ENCODE measurements at regions not wholly inside any gene's neighbourhood (a gene's known extent, or its start where the extent isn't known, plus 50 kb on each side); places are given as distances from the start of the nearest gene placed in this dataset.

- DNase-seq (ENCODE audit: low read depth in 4 of 4, low spot score in 3 of 4), result peak in 2 of 4 donors; percentile 20 to 43
These were observed 404.9 kb upstream of the ZNF608 start for GRCh38 chr5:125151150-125151900.

GRCh38 chr5:125152044-125152443, 405.6 kb upstream of the ZNF608 start:
- DNase-seq (ENCODE audit: low read depth in 4 of 4, low spot score in 3 of 4), result no peak

DNA sequence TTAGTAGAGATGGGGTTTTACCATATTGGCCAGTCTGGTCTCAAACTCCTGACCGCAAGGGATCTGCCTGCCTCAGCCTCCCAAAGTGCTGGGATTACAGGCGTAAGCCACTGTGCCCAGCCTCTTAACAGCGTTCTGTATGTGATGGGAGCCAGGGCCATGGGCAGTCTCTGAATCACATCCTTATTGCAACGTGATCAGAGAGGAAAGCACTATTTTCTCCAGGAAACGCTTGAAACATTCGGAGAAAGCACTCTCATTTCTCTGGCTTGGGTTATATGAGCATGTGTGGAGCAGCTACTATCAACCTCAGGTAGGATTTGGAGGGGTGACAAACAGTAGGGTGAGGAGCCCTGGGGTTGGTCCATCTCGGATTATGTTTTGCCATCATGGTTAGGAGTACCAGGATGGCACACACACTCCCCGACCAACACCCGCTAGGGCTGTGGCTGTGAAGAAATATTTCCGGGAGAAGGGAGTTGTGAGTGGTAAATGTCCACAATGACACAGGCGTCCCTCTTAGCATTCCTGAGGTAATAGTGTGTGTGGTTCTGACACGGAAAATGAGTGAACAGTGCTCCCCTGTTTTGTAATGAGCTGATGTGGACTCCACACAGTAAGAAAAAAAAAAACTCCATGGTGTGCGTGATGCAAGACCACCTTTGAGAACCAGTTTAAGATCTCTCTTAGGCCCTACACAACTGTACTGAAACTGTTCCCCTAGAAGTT, 406.2 kb upstream of the ZNF608 start:
- no peak for DNase-seq (ENCODE audit: low read depth in 4 of 4, low spot score in 3 of 4)

GRCh38 chr5:125153231-125153630, 406.8 kb upstream of the ZNF608 start:
- DNase-seq (ENCODE audit: low read depth in 4 of 4, low spot score in 3 of 4), result no peak

DNA sequence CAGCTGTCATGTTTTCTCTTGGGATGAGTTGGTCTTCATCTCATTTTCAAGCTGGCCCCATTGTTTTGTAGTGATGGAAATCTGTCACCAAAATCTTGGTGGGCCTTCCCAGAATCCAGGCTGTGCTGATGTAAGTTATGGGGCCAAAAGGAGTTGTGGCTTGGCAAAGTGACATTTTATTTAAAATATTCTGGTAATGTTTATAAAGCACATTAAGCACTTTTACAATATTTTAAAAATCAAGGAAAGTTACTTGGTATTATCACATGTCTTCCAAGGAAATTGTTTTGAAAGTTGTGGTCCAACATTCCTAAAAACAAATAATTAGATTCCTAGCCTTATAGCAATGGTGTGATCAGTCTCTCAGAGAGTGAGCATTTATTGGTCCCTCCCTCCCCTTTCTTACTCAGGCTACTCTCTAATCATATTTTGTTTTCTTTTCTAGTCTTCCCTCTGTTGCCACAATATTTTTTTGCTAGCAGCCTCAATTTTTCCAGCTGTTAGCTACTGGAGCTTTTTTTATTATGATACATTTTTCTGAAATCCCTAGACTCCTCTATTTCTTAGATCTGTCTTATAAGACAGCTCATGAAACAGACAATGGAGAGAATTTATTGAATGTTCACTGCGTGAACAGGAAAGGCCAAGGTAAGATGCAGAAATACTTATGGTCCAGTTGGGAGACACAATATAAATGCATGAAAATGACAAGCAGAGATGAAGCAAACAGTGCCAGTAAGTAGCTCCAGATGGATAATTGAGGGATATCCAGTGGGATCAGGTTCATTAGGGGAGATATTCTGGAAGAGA, 408.1 kb upstream of the ZNF608 start:
- DNase-seq (ENCODE audit: low read depth in 4 of 4, low spot score in 3 of 4), result no peak

- no peak for DNase-seq (ENCODE audit: low read depth in 4 of 4, low spot score in 3 of 4)
These were observed 414.5 kb upstream of the ZNF608 start for GRCh38 chr5:125160787-125161502.

- DNase-seq (ENCODE audit: low read depth in 4 of 4, low spot score in 3 of 4), result no peak
These were observed 416.3 kb upstream of the ZNF608 start for GRCh38 chr5:125162714-125163113.

- no peak for DNase-seq (ENCODE audit: low read depth in 4 of 4, low spot score in 3 of 4)
These were observed 423.0 kb upstream of the ZNF608 start for GRCh38 chr5:125169396-125169795.

DNA sequence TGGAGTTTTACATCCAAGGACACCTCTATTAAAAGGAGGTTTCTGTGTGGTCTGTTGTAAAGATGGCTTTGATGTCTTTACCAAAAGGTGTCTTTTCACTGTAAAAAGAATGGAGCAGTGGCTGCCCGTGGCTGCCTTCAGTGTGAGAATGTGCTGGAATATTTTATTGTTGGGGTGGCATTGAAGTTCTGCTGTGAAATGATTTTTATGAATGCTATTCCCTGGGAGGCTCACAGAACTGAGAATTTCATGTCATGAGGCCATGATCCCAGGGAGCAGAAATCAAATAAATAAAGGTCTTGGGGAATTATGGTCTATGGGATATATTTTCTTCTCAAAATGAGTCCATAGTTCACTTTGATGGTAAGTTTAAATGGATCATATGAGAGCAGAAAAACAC, 425.2 kb upstream of the ZNF608 start:
- DNase-seq (ENCODE audit: low read depth in 4 of 4, low spot score in 3 of 4), result no peak

GRCh38 chr5:125175348-125176004, 429.0 kb upstream of the ZNF608 start:
- DNase-seq (ENCODE audit: low read depth in 4 of 4, low spot score in 3 of 4), result no peak

GRCh38 chr5:125176005-125176390, 429.6 kb upstream of the ZNF608 start:
- no peak for DNase-seq (ENCODE audit: low read depth in 4 of 4, low spot score in 3 of 4)

- DNase-seq (ENCODE audit: low read depth in 4 of 4, low spot score in 3 of 4), result no peak
These were observed 430.9 kb upstream of the ZNF608 start for GRCh38 chr5:125177340-125177739.

DNA sequence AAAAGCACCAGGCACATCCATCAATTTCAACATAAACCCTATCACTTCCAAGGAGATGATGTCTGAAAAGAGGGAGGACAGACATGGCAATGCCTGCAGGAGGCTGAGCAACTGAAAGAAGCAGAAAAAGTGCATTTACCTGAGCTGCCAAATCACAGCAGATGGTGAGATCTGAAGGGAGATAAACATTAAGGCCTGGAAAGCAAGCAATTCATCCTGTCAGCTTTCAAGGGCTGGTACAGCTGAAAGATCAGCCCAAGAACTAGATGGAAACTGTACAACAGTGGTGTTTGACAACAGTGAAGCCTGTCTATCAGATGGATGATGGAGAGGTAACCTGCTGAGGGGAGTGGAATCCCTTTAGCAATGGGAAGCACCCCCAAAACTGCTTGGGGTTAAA, 433.2 kb upstream of the ZNF608 start:
- no peak for DNase-seq (ENCODE audit: low read depth in 4 of 4, low spot score in 3 of 4)

GRCh38 chr5:125180231-125180829, 433.9 kb upstream of the ZNF608 start:
- DNase-seq (ENCODE audit: low read depth in 4 of 4, low spot score in 3 of 4), result no peak

GRCh38 chr5:125181159-125181558, 434.7 kb upstream of the ZNF608 start:
- no peak for DNase-seq (ENCODE audit: low read depth in 4 of 4, low spot score in 3 of 4)

GRCh38 chr5:125181955-125182354, 435.5 kb upstream of the ZNF608 start:
- no peak for DNase-seq (ENCODE audit: low read depth in 4 of 4, low spot score in 3 of 4)

GRCh38 chr5:125185740-125186139, 439.3 kb upstream of the ZNF608 start:
- no peak for DNase-seq (ENCODE audit: low read depth in 4 of 4, low spot score in 3 of 4)

DNA sequence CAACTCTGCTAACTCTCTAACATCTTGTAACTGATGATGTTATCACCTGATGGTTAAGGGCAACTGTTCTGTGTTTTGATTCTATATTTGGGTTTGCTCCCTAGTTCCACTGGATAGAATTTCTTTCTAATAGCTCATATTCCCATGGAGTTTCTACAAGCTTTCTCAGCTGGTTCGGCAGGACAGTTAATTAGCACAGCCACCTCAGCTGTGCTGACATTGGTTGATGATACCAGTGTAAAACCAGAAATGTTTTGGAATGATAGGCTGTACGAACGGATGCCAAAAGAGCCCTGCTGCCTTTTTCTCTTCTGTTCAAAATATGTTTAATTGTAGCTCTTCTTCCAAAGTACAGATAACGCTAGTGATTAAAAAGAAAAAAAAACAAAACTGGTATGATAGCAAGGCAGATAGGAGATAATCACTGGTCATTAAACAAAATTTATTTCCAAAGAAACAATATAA, 440.5 kb upstream of the ZNF608 start:
- no peak for DNase-seq (ENCODE audit: low read depth in 4 of 4, low spot score in 3 of 4)

DNA sequence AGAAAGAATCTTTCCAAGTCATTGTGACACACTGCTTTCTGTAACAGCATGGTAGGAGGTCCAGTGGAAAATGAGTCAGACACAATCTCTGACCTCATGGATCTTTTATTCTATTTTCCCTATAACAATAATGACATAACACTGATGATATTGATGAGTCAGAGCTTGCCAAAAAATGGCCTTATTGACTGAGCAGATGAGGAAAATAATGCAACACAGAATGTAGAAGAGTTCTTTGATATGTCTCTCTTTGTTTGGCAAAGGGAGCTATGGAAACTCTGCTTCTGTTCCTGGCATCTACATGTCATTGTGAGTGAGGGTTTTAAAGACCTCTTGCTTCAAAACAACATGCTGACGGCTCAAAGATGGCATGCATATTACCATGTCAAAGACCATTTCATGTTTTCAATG, 443.1 kb upstream of the ZNF608 start:
- no peak for DNase-seq (ENCODE audit: low read depth in 4 of 4, low spot score in 3 of 4)
